ENCODE measurements at regions not wholly inside any gene's neighbourhood (a gene's known extent, or its start where the extent isn't known, plus 50 kb on each side); places are given as distances from the start of the nearest gene placed in this dataset.

DNA sequence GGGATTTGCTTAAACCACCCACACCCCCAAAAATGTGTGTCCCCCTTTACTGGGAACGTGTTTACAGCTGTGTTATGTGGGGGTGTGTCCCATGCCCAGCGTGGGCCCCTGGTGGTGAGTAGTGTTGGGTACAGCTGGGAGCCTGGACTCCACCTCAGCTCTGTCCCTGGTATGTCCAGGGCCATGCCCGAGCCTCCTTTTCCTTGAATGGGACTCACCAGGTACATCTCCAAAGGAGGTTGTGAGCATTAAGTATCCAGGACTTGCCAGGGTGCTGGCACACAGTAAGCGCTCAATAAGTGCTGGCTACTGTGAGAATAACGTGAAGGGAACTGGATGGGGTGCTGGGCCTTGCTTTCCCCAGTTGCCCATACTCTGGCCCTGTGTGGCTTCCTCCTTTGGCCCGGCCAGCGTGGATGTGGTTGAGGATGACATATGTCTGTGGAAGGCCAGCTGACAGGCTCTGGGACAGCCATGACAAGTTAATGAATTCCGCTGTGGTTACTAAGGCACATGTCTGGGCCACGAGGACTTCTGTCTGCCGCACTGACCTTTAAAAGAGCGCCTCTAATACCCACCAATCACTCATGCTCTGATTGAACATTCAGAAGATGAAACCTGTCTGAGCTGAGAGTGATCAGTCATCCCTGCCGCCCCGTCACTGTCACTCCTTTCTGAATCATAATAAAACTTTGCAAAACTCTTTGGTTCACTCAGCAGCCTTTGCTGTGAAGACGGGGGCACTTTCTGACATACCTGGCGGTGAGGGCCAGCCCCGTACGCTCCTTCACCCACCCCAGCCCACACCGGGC, 74.7 kb downstream of the DIO3 start:
- Histone ChIP-seq H2BK15ac (ENCODE audit: low read length) (no peak overlapping the region), H3K27ac (ENCODE audit: low read depth, low read length) (no peak overlapping the region), H3K56ac (replicated peaks; ENCODE audit: insufficient read length, low read depth, low read length) (no peak overlapping the region), H3K23me2 (ENCODE audit: low read depth, low read length) (no peaks in the 10 kb centered on the region), H3K18ac (ENCODE audit: extremely low read depth, low read length) (no peak overlapping the region), H2BK20ac (ENCODE audit: low read length) (no peak overlapping the region), H3K4me1 (replicated peaks in 1 of 4; ENCODE audit: control insufficient read depth in 3 of 4, insufficient read depth in 4 of 4, low read length in 3 of 4) (no peaks in the 10 kb centered on the region), H2BK12ac (ENCODE audit: low read depth, low read length) (no peak overlapping the region), H3K79me2 (ENCODE audit: control insufficient read depth in 1 of 2, insufficient read depth in 2 of 2, low read length in 2 of 2) (no peaks in the 10 kb centered on the region), H2BK120ac (replicated peaks; ENCODE audit: low read depth, low read length) (no peak overlapping the region), H4K91ac (replicated peaks; ENCODE audit: insufficient read length, low read length) (no peak overlapping the region), H2AFZ (ENCODE audit: low read length) (no peak overlapping the region), H3K36me3 (ENCODE audit: control insufficient read depth in 2 of 4, insufficient read depth in 4 of 4, low read length in 3 of 4) (no peaks in the 10 kb centered on the region), H3K79me1 (ENCODE audit: low read depth, low read length) (no peaks in the 10 kb centered on the region), H3K4me3 (ENCODE audit: extremely low read depth in 1 of 4, insufficient read depth in 2 of 4, low read depth in 3 of 4, low read length in 4 of 4) (no peak overlapping the region), H4K8ac (ENCODE audit: extremely low read depth, insufficient read depth, low read length) (no peak overlapping the region; the same call in 1 of the 2 replicates), H2AK5ac (ENCODE audit: low read depth, low read length) (no peak overlapping the region), H3K23ac (ENCODE audit: insufficient read length) (no peak overlapping the region), H3K4me2 (ENCODE audit: insufficient read depth in 1 of 2, low read depth in 2 of 2, low read length in 2 of 2) (no peak overlapping the region), H3K14ac (ENCODE audit: insufficient read length) (no peak overlapping the region), H3K27me3 (replicated peaks in 1 of 4; ENCODE audit: control insufficient read depth in 3 of 4, extremely low read depth in 1 of 4, insufficient read depth in 3 of 4, low read length in 3 of 4) (no peaks in the 10 kb centered on the region), H3K9ac (replicated peaks in 1 of 4; ENCODE audit: extremely low read depth in 1 of 4, low read depth in 3 of 4, low read length in 3 of 4) (no peak overlapping the region), H4K20me1 (replicated peaks in 1 of 2; ENCODE audit: control insufficient read depth in 1 of 2, insufficient read depth in 2 of 2, low read length in 2 of 2) (no peaks in the 10 kb centered on the region), H3K9me3 (ENCODE audit: insufficient read depth in 2 of 2, low read depth in 1 of 2, low read length in 1 of 2) (no peaks in the 10 kb centered on the region; a peak in 1 of 4 replicates), H4K5ac (ENCODE audit: insufficient read length, low read depth, low read length) (no peak overlapping the region), H2BK5ac (ENCODE audit: low read depth, low read length) (no peak overlapping the region), H3K4ac (replicated peaks; ENCODE audit: insufficient read length, low read depth, low read length) (no peak overlapping the region)
- 93% methylated on average over 18 of the region's 18 CpGs; no CpG with 5 or more reads in 1 of the 2 experiments for WGBS, 2 experiments (ENCODE audit: extremely low coverage in 1 of 2, insufficient coverage in 1 of 2, insufficient read length in 1 of 2, insufficient replicate concordance in 2 of 2, low coverage in 1 of 2, low lambda C conversion rate in 2 of 2, missing lambda C conversion rate in 1 of 2)
- DNase-seq (ENCODE audit: low read depth in 1 of 2, low spot score in 2 of 2) = no peak
- ChIA-PET POLR2A (ENCODE audit: partially characterized antibody) (no interaction called here), CTCF (ENCODE audit: partially characterized antibody) (interaction anchor here (0.6 to 1.8 kb wide), 8 partner anchors 13 to 735 kb away, joined by 3 to 5 read pairs (median 3); no protein-coding TSS in a partner anchor)
- FAIRE-seq = no peak
- TF ChIP-seq CTCF (IDR thresholded peaks at IDR 0.05; ENCODE audit: control extremely low read depth in 1 of 3, insufficient read depth in 1 of 3, low read depth in 1 of 3, low read length in 3 of 3) = peak in 2 of 3 experiments; percentile 15 to 37; a peak in 3 of 4 replicates
- no peak for TF ChIP-seq SIRT6 (IDR thresholded peaks at IDR 0.05; ENCODE audit: low read length)
- no peak for TF ChIP-seq ASH2L (IDR thresholded peaks at IDR 0.05; ENCODE audit: low read length)
- no peak for TF ChIP-seq KDM5A (IDR thresholded peaks at IDR 0.05; ENCODE audit: low read length)
- TF ChIP-seq HDAC2 (IDR thresholded peaks at IDR 0.05; ENCODE audit: borderline replicate concordance in 1 of 2, low read depth in 2 of 2, low read length in 2 of 2) = no peak
- no peak for TF ChIP-seq RNF2 (IDR thresholded peaks at IDR 0.05; ENCODE audit: borderline replicate concordance, low read depth, low read length, missing control alignments, poor library complexity, severe bottlenecking)
